GM12872 (cell line): ENCODE measurements at regions not wholly inside any gene's neighbourhood (a gene's known extent, or its start where the extent isn't known, plus 50 kb on each side); places are given as distances from the start of the nearest gene placed in this dataset.

Experiments used
- TF ChIP-seq, protein P1 (sequence below): IDR thresholded peaks from 3 replicates; pipeline ENCODE4 v1.5.1; 2011; ENCODE audit warnings: low read depth, mild to moderate bottlenecking, low read length, moderate library complexity; ENCODE audit not compliant: insufficient read depth

DNA sequence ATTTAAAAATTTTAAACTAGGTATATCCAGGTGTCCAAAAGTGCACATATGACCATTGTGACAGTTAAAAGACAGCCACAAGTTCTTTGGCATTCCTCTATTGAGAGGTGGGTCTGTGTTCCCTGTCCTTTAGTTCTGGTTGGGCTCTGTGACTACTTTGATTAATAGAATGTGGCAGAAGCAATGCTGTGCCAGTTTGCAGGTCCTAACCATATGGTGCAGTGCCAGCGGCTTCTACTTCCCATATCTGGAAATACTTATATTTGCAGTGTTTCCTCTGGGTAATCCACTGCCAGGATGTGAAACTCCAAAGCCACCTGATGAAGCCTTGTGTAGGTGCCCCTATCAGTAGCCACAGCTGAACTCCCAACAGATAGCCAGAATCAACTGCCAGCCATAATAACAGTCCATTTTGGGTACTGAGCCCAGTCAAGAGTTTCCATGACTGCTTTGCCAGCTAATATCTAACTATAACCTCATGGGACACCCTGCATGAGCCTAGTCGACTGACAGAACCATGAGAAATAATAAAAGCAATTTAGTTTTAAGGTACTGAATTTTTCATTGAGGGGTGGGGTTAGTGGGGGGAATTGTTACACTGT lies 361.0 kb upstream of the SEMA6A start:
- TF ChIP-seq, protein P1, sequence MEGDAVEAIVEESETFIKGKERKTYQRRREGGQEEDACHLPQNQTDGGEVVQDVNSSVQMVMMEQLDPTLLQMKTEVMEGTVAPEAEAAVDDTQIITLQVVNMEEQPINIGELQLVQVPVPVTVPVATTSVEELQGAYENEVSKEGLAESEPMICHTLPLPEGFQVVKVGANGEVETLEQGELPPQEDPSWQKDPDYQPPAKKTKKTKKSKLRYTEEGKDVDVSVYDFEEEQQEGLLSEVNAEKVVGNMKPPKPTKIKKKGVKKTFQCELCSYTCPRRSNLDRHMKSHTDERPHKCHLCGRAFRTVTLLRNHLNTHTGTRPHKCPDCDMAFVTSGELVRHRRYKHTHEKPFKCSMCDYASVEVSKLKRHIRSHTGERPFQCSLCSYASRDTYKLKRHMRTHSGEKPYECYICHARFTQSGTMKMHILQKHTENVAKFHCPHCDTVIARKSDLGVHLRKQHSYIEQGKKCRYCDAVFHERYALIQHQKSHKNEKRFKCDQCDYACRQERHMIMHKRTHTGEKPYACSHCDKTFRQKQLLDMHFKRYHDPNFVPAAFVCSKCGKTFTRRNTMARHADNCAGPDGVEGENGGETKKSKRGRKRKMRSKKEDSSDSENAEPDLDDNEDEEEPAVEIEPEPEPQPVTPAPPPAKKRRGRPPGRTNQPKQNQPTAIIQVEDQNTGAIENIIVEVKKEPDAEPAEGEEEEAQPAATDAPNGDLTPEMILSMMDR: no peak

GRCh38 chr5:116930616-116931015 lies 356.0 kb upstream of the SEMA6A start:
- TF ChIP-seq, protein P1: no peak

GRCh38 chr5:116923344-116923743 lies 348.7 kb upstream of the SEMA6A start:
- TF ChIP-seq, protein P1: no peak

DNA sequence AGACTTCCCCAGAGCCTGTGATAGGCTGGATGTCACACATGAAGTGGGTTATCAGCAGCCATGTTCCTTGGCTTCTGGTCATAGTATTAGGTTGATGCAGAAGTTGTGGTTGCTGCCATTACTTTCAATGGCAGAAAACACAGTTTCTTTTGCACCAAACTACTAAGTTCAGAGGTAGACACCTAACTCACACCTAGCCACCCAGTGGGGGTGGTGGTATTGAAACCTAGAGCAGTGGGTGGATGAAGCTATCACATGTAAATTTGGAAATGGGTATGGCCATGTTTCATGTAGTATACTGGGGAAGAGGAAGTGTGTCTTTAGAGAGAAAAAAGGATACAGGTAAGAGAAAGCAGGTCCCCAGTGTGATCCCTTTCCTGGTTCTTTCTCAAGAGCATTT lies 347.9 kb upstream of the SEMA6A start:
- TF ChIP-seq, protein P1: no peak

DNA sequence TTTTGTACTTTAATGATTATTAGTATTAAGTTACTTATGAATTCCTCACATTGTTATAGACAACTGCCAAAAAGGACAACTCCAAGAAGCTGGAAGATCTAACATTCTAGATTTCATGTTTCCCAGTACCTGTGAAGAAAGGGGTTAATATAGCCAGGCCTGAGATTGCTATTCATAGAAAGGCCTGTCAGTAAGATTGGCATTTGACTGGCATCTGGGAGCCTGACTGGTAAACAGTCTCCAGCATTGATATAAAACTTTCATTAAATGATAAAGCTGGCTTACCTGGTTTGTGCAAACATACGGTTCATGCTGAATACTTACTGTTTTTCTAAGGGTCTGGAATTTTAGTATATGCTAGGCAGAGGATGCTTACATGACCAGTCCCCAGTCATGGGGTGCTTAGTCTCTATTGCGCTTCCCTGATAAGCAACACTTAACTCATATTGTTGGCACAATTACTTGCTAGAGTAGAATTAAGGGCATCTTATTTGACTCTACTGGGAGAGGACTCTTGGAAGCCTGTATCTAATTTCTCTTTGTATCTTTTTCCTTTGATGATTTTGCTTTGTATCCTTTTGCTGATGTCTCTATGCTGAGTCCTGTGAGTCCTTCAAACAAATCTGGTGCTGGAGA lies 340.4 kb upstream of the SEMA6A start:
- TF ChIP-seq, protein P1: no peak

DNA sequence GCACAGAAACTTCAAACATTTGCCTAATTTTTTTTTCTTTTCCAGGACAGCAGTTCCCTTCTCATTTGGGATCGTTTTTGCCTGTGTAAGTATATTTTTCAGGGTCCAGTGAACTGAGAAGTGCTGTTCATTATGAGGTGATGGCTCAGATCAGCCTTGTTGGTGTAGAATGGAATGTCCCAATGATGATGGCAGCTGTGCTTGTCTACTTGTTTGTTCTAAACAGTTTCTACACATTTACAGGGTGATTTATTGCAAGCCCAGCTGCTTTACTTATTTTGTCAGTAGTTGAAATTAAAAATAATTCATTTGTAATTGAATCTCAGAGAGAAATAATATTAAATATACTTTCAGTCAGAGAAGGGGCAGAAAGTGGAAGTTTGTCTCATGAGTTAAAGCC lies 337.6 kb upstream of the SEMA6A start:
- TF ChIP-seq, protein P1: no peak

DNA sequence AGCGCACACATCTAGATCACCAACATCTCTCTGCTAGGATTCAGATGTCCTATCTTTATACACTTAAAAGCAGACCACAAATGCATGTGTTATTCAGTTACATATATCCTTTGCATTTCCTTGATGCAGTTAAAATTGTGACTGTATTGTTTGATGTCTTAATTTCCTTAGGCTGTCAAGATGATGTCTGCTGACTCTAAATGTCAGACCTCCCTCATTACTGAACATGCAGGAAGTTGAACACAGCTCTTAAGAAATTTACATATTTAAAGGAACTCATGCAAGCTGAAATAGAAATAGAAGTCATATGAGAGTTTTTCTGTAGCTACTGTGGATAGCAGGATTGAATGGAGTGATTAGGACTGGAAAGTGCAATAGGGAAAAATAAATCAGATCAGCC lies 336.5 kb upstream of the SEMA6A start:
- TF ChIP-seq, protein P1: no peak
